Colonic mucosa (tissue), 4 donors: ENCODE measurements at regions not wholly inside any gene's neighbourhood (a gene's known extent, or its start where the extent isn't known, plus 50 kb on each side); places are given as distances from the start of the nearest gene placed in this dataset.

ENCODE experiments used
- DNase-seq: peaks from one replicate; pipeline ENCODE4 v3.0.0-alpha.2; 2020
- H3K27ac ChIP-seq: fragments of 200-600 bp; one replicate; pipeline ENCODE4 v1.8.0; 2021
- H3K27me3 ChIP-seq: fragments of 200-600 bp; one replicate; pipeline ENCODE4 v1.8.0; 2021
- H3K36me3 ChIP-seq: fragments of 200-600 bp; one replicate; pipeline ENCODE4 v1.8.0; 2021
- H3K4me1 ChIP-seq: fragments of 200-600 bp; one replicate; pipeline ENCODE4 v1.8.0; 2021; ENCODE audit warnings: mild to moderate bottlenecking
- H3K4me3 ChIP-seq: fragments of 200-600 bp; one replicate; pipeline ENCODE4 v1.8.0; 2021
- H3K9ac ChIP-seq, 2 donors: one replicate each; pipeline ENCODE4 v1.7.0; 2013; ENCODE audit warnings: control low read depth in 2 of 2, low read depth in 2 of 2, low read length in 2 of 2
- H3K9me3 ChIP-seq: fragments of 200-600 bp; one replicate; pipeline ENCODE4 v1.8.0; 2021
- intact Hi-C: fragments of 100-400 bp; cut with DNase I; formaldehyde crosslinking; loops from one replicate; pipeline ENCODE4 v1.14.1; 2022
- TF ChIP-seq, protein P1 (sequence below): fragments of 200-600 bp; IDR thresholded peaks from one replicate; pipeline ENCODE4 v1.8.0; 2022; ENCODE audit warnings: antibody characterized with exemption, mild to moderate bottlenecking
- donor health status: healthy.
- donor health status: DM: no; HTN: no; CAD: no.
- donor health status: DM: no; HTN: no; CAD: no.

DNA sequence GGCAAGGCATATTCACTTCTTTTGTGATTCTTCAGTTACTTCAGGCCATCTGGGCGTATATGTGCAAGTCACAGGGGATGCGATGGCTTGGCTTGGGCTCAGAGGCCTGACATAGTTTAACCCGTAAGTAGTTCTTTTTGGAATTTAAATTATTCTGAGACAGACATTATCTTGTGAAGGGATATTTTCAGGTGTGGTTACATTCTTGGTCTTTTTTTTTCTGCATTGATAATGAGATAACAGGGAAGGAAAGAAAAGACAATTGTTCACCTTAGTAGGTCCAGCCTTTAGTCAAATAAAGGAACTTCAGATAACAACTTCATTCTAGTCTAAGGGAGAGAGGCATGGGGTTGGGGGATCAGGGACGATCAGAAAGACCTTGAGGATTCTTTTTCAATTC lies 74.8 kb downstream of the TEX13C start:
- H3K9ac ChIP-seq: no peak overlapping the region
- TF ChIP-seq, protein P1, sequence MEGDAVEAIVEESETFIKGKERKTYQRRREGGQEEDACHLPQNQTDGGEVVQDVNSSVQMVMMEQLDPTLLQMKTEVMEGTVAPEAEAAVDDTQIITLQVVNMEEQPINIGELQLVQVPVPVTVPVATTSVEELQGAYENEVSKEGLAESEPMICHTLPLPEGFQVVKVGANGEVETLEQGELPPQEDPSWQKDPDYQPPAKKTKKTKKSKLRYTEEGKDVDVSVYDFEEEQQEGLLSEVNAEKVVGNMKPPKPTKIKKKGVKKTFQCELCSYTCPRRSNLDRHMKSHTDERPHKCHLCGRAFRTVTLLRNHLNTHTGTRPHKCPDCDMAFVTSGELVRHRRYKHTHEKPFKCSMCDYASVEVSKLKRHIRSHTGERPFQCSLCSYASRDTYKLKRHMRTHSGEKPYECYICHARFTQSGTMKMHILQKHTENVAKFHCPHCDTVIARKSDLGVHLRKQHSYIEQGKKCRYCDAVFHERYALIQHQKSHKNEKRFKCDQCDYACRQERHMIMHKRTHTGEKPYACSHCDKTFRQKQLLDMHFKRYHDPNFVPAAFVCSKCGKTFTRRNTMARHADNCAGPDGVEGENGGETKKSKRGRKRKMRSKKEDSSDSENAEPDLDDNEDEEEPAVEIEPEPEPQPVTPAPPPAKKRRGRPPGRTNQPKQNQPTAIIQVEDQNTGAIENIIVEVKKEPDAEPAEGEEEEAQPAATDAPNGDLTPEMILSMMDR: no peak
- no peak overlapping the region for H3K4me3 ChIP-seq
- DNase-seq: no peak
- H3K36me3 ChIP-seq: no peaks in the 10 kb centered on the region
- H3K27ac ChIP-seq: no peak overlapping the region
- intact Hi-C loops: no loop called here
- H3K27me3 ChIP-seq: no peaks in the 10 kb centered on the region
- no peaks in the 10 kb centered on the region for H3K9me3 ChIP-seq
- H3K4me1 ChIP-seq: no peaks in the 10 kb centered on the region

DNA sequence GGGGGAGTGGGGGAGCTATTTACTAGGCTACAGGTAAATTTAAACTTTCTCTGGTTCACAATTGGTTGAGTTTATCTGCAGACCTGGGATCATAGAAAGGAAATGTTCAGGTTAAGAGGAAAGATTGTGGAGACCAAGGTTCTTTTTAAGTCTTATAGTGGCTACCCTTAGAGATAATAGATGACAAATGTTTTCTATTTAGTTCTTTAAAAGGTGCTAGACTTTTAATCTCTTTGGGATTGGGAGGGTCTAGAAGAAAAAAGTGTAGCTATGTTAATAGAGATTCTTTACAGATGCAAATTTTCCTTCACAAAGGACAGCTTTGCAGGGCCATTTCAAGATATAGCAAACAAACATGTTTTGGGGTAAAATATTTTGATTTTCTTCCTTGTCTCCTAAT lies 76.0 kb downstream of the TEX13C start:
- TF ChIP-seq, protein P1: no peak
- intact Hi-C loops: no loop called here
- DNase-seq: no peak

GRCh38 chrX:125398959-125399440 lies 79.3 kb downstream of the TEX13C start:
- Histone ChIP-seq H3K4me1 (no peaks in the 10 kb centered on the region), H3K36me3 (no peaks in the 10 kb centered on the region), H3K27me3 (no peaks in the 10 kb centered on the region), H3K4me3 (no peak overlapping the region), H3K9ac (no peak overlapping the region), H3K9me3 (no peaks in the 10 kb centered on the region), H3K27ac (no peak overlapping the region)
- TF ChIP-seq, protein P1: no peak
- no peak for DNase-seq
- intact Hi-C loops: no loop called here

More for the DNA sequence above, 76.0 kb downstream of the TEX13C start:
- H3K27me3 ChIP-seq: no peaks in the 10 kb centered on the region
- no peak overlapping the region for H3K9ac ChIP-seq
- no peak overlapping the region for H3K27ac ChIP-seq
- H3K4me3 ChIP-seq: no peak overlapping the region
- no peaks in the 10 kb centered on the region for H3K4me1 ChIP-seq
- no peaks in the 10 kb centered on the region for H3K36me3 ChIP-seq
- no peaks in the 10 kb centered on the region for H3K9me3 ChIP-seq

- Histone ChIP-seq H3K9ac (no peak overlapping the region), H3K4me1 (no peaks in the 10 kb centered on the region), H3K9me3 (no peaks in the 10 kb centered on the region), H3K27ac (no peak overlapping the region), H3K36me3 (no peaks in the 10 kb centered on the region), H3K27me3 (no peaks in the 10 kb centered on the region), H3K4me3 (no peak overlapping the region)
- TF ChIP-seq, protein P1: no peak
- intact Hi-C loops: no loop called here
- DNase-seq: no peak
Observed at GRCh38 chrX:125402807-125403206, 83.1 kb downstream of the TEX13C start.

DNA sequence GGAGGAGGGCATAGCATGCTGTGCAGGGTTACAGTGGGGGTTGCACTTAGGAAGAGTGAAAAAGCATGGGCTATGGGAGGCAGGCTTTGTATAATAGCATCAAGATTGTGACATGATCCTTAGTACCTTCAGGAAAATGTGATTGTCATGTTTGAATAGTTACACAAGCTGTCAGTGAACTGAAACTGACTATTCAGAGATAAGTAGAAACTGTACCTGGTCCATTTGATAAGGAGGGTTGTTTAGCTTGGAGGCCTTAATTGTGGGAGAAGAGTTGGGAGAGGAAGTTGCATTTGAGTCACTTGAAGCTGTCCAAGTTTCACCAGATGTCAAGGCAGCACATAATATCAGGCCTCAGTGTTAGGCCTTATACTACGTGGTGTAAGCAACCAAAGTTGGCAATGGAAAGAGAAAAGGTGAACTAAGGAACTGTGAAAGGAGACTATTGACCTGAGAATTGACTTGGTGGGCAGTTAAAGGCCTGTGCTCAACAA lies 85.0 kb downstream of the TEX13C start:
- Histone ChIP-seq H3K9ac (no peak overlapping the region), H3K36me3 (no peaks in the 10 kb centered on the region), H3K27ac (no peak overlapping the region), H3K27me3 (no peaks in the 10 kb centered on the region), H3K9me3 (no peaks in the 10 kb centered on the region), H3K4me1 (no peaks in the 10 kb centered on the region), H3K4me3 (no peak overlapping the region)
- intact Hi-C loops: no loop called here
- DNase-seq: no peak
- TF ChIP-seq, protein P1: no peak
